Subcutaneous abdominal adipose tissue (tissue), 5 donors: ENCODE measurements at regions not wholly inside any gene's neighbourhood (a gene's known extent, or its start where the extent isn't known, plus 50 kb on each side); places are given as distances from the start of the nearest gene placed in this dataset.

Experiments used
- H3K27ac ChIP-seq: one replicate; pipeline ENCODE4 v1.7.0; 2013; ENCODE audit warnings: low read depth, mild to moderate bottlenecking, inconsistent platforms, low read length, moderate library complexity
- H3K27me3 ChIP-seq, 5 donors: one replicate each; pipeline ENCODE4 v1.7.0; 2013; ENCODE audit warnings: low read length in 5 of 5, inconsistent platforms in 1 of 5; ENCODE audit not compliant: control insufficient read depth in 5 of 5, insufficient read depth in 4 of 5
- H3K36me3 ChIP-seq, 5 donors: one replicate each; pipeline ENCODE4 v1.7.0; 2013; ENCODE audit warnings: low read length in 5 of 5; ENCODE audit not compliant: control insufficient read depth in 5 of 5, insufficient read depth in 5 of 5
- H3K4me1 ChIP-seq, 5 donors: one replicate each; pipeline ENCODE4 v1.7.0; 2013; ENCODE audit warnings: low read length in 5 of 5, mild to moderate bottlenecking in 3 of 5, moderate library complexity in 1 of 5; ENCODE audit not compliant: control insufficient read depth in 5 of 5, insufficient read depth in 5 of 5
- H3K4me3 ChIP-seq, 5 donors: one replicate each; pipeline ENCODE4 v1.7.0; 2013; ENCODE audit warnings: low read length in 5 of 5, low read depth in 1 of 5
- H3K9ac ChIP-seq, 5 donors: one replicate each; pipeline ENCODE4 v1.7.0; 2013; ENCODE audit warnings: low read length in 5 of 5, mild to moderate bottlenecking in 4 of 5, moderate library complexity in 3 of 5
- H3K9me3 ChIP-seq, 5 donors: one replicate each; pipeline ENCODE4 v1.7.0; 2013; ENCODE audit warnings: low read length in 5 of 5; ENCODE audit not compliant: control insufficient read depth in 5 of 5
- donor health status: healthy.
- donor health status: healthy.
- donor health status: healthy.
- donor health status: healthy.
- donor health status: healthy.

GRCh38 chr11:8325591-8326304 is 62.1 kb upstream of the LMO1 start:
- Histone ChIP-seq H3K4me3 (no peak overlapping the region), H3K4me1 (peaks cover 1 to 33% (median 25%) of the 10 kb centered on the region in 5 donors), H3K27ac (no peak overlapping the region), H3K36me3 (no peaks in the 10 kb centered on the region), H3K9ac (no peak overlapping the region), H3K9me3 (no peaks in the 10 kb centered on the region), H3K27me3 (peaks cover 0 to 7% (median under 1%) of the 10 kb centered on the region in 5 donors)

GRCh38 chr11:8323161-8323935 is 59.7 kb upstream of the LMO1 start:
- Histone ChIP-seq H3K27ac (no peak overlapping the region), H3K4me1 (peaks cover 1 to 19% (median 15%) of the 10 kb centered on the region in 5 donors), H3K9me3 (no peaks in the 10 kb centered on the region), H3K4me3 (no peak overlapping the region), H3K9ac (no peak overlapping the region), H3K27me3 (peaks cover 0 to 5% (median 0%) of the 10 kb centered on the region in 5 donors), H3K36me3 (no peaks in the 10 kb centered on the region)

- no peaks in the 10 kb centered on the region for H3K9me3 ChIP-seq
- no peak overlapping the region for H3K27ac ChIP-seq
- peaks cover 0 to 5% (median 0%) of the 10 kb centered on the region in 5 donors for H3K27me3 ChIP-seq
- H3K4me1 ChIP-seq: peaks cover 0 to 11% (median 7%) of the 10 kb centered on the region in 5 donors
- H3K36me3 ChIP-seq: no peaks in the 10 kb centered on the region
- no peak overlapping the region for H3K4me3 ChIP-seq
- no peak overlapping the region for H3K9ac ChIP-seq
Measured at GRCh38 chr11:8321876-8322275, 58.2 kb upstream of the LMO1 start.

GRCh38 chr11:8320076-8320475 is 56.4 kb upstream of the LMO1 start:
- H3K27me3 ChIP-seq: peaks cover 0 to 5% (median 0%) of the 10 kb centered on the region in 5 donors
- H3K36me3 ChIP-seq: no peaks in the 10 kb centered on the region
- no peak overlapping the region for H3K9ac ChIP-seq
- no peaks in the 10 kb centered on the region for H3K9me3 ChIP-seq
- no peaks in the 10 kb centered on the region for H3K4me1 ChIP-seq
- H3K4me3 ChIP-seq: no peak overlapping the region
- H3K27ac ChIP-seq: no peak overlapping the region

GRCh38 chr11:8318536-8318935 is 54.9 kb upstream of the LMO1 start:
- H3K27me3 ChIP-seq: peaks cover 0 to 5% (median 0%) of the 10 kb centered on the region in 5 donors
- H3K4me1 ChIP-seq: peaks cover 0 to 6% (median 0%) of the 10 kb centered on the region in 5 donors
- H3K36me3 ChIP-seq: no peaks in the 10 kb centered on the region
- no peak overlapping the region for H3K27ac ChIP-seq
- H3K4me3 ChIP-seq: no peak overlapping the region
- H3K9me3 ChIP-seq: no peaks in the 10 kb centered on the region
- no peak overlapping the region for H3K9ac ChIP-seq

- no peaks in the 10 kb centered on the region for H3K9me3 ChIP-seq
- H3K4me1 ChIP-seq: peaks cover 0 to 6% (median 0%) of the 10 kb centered on the region in 5 donors
- no peak overlapping the region for H3K9ac ChIP-seq
- H3K27me3 ChIP-seq: peaks cover 0 to 5% (median 0%) of the 10 kb centered on the region in 5 donors
- no peaks in the 10 kb centered on the region for H3K36me3 ChIP-seq
- no peak overlapping the region for H3K4me3 ChIP-seq
- no peak overlapping the region for H3K27ac ChIP-seq
Measured at GRCh38 chr11:8317159-8317558, 53.5 kb upstream of the LMO1 start.

GRCh38 chr11:8315954-8316353 is 52.3 kb upstream of the LMO1 start:
- Histone ChIP-seq H3K9me3 (no peaks in the 10 kb centered on the region), H3K4me3 (no peak overlapping the region), H3K36me3 (no peaks in the 10 kb centered on the region), H3K27ac (no peak overlapping the region), H3K4me1 (peaks cover 0 to 6% (median 0%) of the 10 kb centered on the region in 5 donors), H3K9ac (no peak overlapping the region), H3K27me3 (peaks cover 0 to 5% (median 0%) of the 10 kb centered on the region in 5 donors)

GRCh38 chr11:8315463-8315862 is 51.8 kb upstream of the LMO1 start:
- no peaks in the 10 kb centered on the region for H3K36me3 ChIP-seq
- H3K9me3 ChIP-seq: no peaks in the 10 kb centered on the region
- H3K4me3 ChIP-seq: no peak overlapping the region
- H3K27ac ChIP-seq: no peak overlapping the region
- H3K27me3 ChIP-seq: peaks cover 0 to 5% (median 0%) of the 10 kb centered on the region in 5 donors
- H3K9ac ChIP-seq: no peak overlapping the region
- H3K4me1 ChIP-seq: peaks cover 0 to 6% (median 0%) of the 10 kb centered on the region in 5 donors

GRCh38 chr11:8314916-8315315 is 51.2 kb upstream of the LMO1 start:
- Histone ChIP-seq H3K9me3 (no peaks in the 10 kb centered on the region), H3K4me1 (peaks cover 0 to 6% (median 0%) of the 10 kb centered on the region in 5 donors), H3K27ac (no peak overlapping the region), H3K36me3 (no peaks in the 10 kb centered on the region), H3K4me3 (no peak overlapping the region), H3K27me3 (peaks cover 0 to 4% (median 0%) of the 10 kb centered on the region in 5 donors), H3K9ac (no peak overlapping the region)

- H3K36me3 ChIP-seq: no peaks in the 10 kb centered on the region
- H3K9ac ChIP-seq: no peak overlapping the region
- H3K4me3 ChIP-seq: no peak overlapping the region
Measured at GRCh38 chr11:8313504-8314090, 49.9 kb upstream of the LMO1 start.

More at GRCh38 chr11:8313504-8314090, 49.9 kb upstream of the LMO1 start:
- no peaks in the 10 kb centered on the region for H3K27me3 ChIP-seq
- H3K9me3 ChIP-seq: no peaks in the 10 kb centered on the region
- peaks cover 0 to 6% (median 0%) of the 10 kb centered on the region in 5 donors for H3K4me1 ChIP-seq
- H3K27ac ChIP-seq: no peak overlapping the region
